ENCODE measurements at regions not wholly inside any gene's neighbourhood (a gene's known extent, or its start where the extent isn't known, plus 50 kb on each side); places are given as distances from the start of the nearest gene placed in this dataset.
A peak's percentile ranks its signal among the peaks of the same experiment; 100 is the strongest.

DNA sequence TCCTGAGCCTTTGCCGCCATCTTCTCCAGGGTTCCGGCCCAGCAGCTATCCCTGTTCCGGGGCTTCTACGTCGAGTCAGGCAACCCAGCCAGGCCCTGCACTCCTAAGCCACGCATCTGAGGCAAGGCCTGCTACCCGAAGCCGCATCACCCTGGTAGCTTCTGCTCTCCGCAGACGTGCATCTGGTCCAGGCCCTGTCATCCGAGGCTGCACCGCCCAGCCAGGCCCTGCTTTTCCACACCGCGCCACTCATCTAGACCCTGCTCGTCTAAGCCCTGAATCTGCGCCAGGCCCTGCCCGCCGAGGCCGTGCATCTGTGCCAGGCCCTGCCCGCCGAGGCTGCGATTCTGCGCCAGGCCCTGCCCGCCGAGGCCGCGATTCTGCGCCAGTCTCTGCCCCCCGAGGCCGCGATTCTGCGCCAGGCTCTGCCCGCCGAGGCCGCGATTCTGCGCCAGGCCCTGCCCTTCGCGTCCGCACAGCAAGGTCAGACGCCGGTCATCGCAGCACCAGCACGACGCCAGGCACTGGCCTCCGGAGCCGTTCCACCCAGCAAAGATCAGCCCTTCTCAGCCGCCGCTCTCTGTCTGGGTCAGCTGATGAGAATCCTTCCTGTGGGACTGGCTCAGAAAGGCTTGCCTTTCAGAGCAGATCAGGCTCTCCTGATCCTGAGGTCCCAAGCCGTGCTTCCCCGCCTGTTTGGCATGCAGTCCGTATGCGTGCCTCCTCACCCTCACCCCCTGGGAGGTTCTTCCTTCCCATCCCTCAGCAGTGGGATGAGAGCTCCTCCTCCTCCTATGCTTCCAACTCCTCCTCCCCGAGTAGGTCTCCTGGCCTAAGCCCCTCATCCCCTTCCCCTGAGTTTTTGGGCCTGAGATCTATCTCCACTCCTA, 75.1 kb downstream of the NUDT10 start:
- TF ChIP-seq CTCF (IDR thresholded peaks at IDR 0.05; ENCODE audit: unreplicated experiment): no peak
- Mint-ChIP-seq H3K4me3 (no peak overlapping the region), H3K27me3 (ENCODE audit: low read depth) (no peaks in the 10 kb centered on the region), H3K27ac (no peak overlapping the region), H3K4me1 (no peaks in the 10 kb centered on the region), H3K36me3 (no peaks in the 10 kb centered on the region), H3K9me3 (peaks cover 7% of the 10 kb centered on the region)
- DNase-seq (ENCODE audit: low spot score in 2 of 2, unreplicated experiment in 2 of 2): no peak

GRCh38 chrX:51406688-51407519, 74.3 kb downstream of the NUDT10 start:
- Mint-ChIP-seq H3K9me3 (peaks cover 7% of the 10 kb centered on the region), H3K4me3 (no peak overlapping the region), H3K4me1 (no peaks in the 10 kb centered on the region), H3K36me3 (no peaks in the 10 kb centered on the region), H3K27ac (no peak overlapping the region), H3K27me3 (ENCODE audit: low read depth) (no peaks in the 10 kb centered on the region)
- DNase-seq (ENCODE audit: low spot score in 2 of 2, unreplicated experiment in 2 of 2): no peak
- TF ChIP-seq CTCF (IDR thresholded peaks at IDR 0.05; ENCODE audit: unreplicated experiment): no peak

DNA sequence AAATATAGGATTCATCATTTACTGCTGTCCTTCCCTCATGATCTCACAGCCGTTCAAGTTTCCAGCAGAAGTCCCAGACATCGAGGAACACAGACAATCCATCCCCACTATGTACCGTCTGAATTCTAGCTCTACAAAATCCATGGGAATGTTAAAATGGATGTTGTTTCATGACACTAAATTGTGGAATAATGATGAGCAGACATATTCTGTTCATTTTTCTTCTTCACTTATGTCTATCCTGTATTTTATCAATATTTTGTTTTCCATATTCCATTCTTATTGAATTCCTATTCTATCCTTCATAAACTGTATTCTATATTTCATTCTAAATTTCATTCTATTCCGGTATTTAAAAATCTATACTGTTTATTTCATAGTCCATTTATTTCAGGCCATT, 71.8 kb downstream of the NUDT10 start:
- H3K4me3 Mint-ChIP-seq: no peak overlapping the region
- no peaks in the 10 kb centered on the region for H3K36me3 Mint-ChIP-seq
- H3K27me3 Mint-ChIP-seq (ENCODE audit: low read depth): no peaks in the 10 kb centered on the region
- H3K27ac Mint-ChIP-seq: no peak overlapping the region
- no peak for DNase-seq (ENCODE audit: low spot score in 2 of 2, unreplicated experiment in 2 of 2)
- no peaks in the 10 kb centered on the region for H3K4me1 Mint-ChIP-seq
- TF ChIP-seq CTCF (IDR thresholded peaks at IDR 0.05; ENCODE audit: unreplicated experiment): no peak
- peaks cover 7% of the 10 kb centered on the region for H3K9me3 Mint-ChIP-seq

GRCh38 chrX:51395810-51396728, 63.4 kb downstream of the NUDT10 start:
- peaks cover 18% of the 10 kb centered on the region for H3K9me3 Mint-ChIP-seq
- no peaks in the 10 kb centered on the region for H3K27me3 Mint-ChIP-seq (ENCODE audit: low read depth)

More at GRCh38 chrX:51395810-51396728, 63.4 kb downstream of the NUDT10 start:
- DNase-seq (ENCODE audit: low spot score in 2 of 2, unreplicated experiment in 2 of 2): no peak
- peak; percentile 62 for TF ChIP-seq CTCF (IDR thresholded peaks at IDR 0.05; ENCODE audit: unreplicated experiment)
- Mint-ChIP-seq H3K36me3 (no peaks in the 10 kb centered on the region), H3K4me1 (no peaks in the 10 kb centered on the region), H3K4me3 (peak overlapping the region; percentile 62), H3K27ac (no peak overlapping the region)
